ENCODE measurements at regions not wholly inside any gene's neighbourhood (a gene's known extent, or its start where the extent isn't known, plus 50 kb on each side); places are given as distances from the start of the nearest gene placed in this dataset.

GRCh38 chr1:67919274-67920072 is 86.2 kb upstream of the GNG12 start:
- TF ChIP-seq EZH2phosphoT487 (IDR thresholded peaks at IDR 0.05; ENCODE audit: insufficient read depth, low read depth) (no peak), EZH2 (IDR thresholded peaks at IDR 0.05; ENCODE audit: insufficient read depth, poor library complexity, severe bottlenecking) (no peak)
